SK-N-MC (cell line): ENCODE measurements at regions not wholly inside any gene's neighbourhood (a gene's known extent, or its start where the extent isn't known, plus 50 kb on each side); places are given as distances from the start of the nearest gene placed in this dataset.
"Not testable (repeated sequence)": the region's sequence is repeated elsewhere in the genome, so short reads cannot be mapped to it uniquely, and the experiment has no call there.

Source experiments
- DNase-seq: peaks from one replicate; pipeline ENCODE4 v3.0.0-alpha.2; 2011; ENCODE audit warnings: low read depth, low spot score
- H3K27ac ChIP-seq: fragments of 200-600 bp; sonication (generic); 2 replicates; pipeline ENCODE4 v1.5.1; 2016; ENCODE audit warnings: mixed run types
- H3K36me3 ChIP-seq: fragments of 200-600 bp; sonication (generic); 2 replicates; pipeline ENCODE4 v1.6.1; 2017; ENCODE audit warnings: antibody characterized with exemption, low read length, mixed read lengths; ENCODE audit not compliant: insufficient read depth
- H3K4me3 ChIP-seq: fragments of 200-600 bp; sonication (generic); 2 replicates; pipeline ENCODE4 v1.5.1; 2016
- H3K9ac ChIP-seq: fragments of 200-600 bp; sonication (generic); 2 replicates; pipeline ENCODE4 v1.8.0; 2017; ENCODE audit warnings: mixed run types, mixed read lengths; ENCODE audit not compliant: insufficient read length
- H3K9me3 ChIP-seq: fragments of 200-600 bp; sonication (generic); 2 replicates; pipeline ENCODE4 v1.6.1; 2017; ENCODE audit warnings: low read depth, mild to moderate bottlenecking, antibody characterized with exemption, low read length, moderate library complexity, mixed read lengths
- EZH2 ChIP-seq: fragments of 200-600 bp; sonication (generic); IDR thresholded peaks from one replicate; pipeline ENCODE4 v1.6.1; 2017; ENCODE audit warnings: antibody characterized with exemption
- FOXP2 ChIP-seq: optimal IDR thresholded peaks from 2 replicates; pipeline ENCODE3; 2011; ENCODE audit warnings: mild to moderate bottlenecking, moderate library complexity; ENCODE audit not compliant: insufficient read depth; ENCODE audit errors: extremely low read length, control extremely low read depth
- POLR2AphosphoS5 ChIP-seq: IDR thresholded peaks from 2 replicates; pipeline ENCODE4 v1.6.1; 2012; ENCODE audit warnings: mild to moderate bottlenecking, low read depth, low read length, borderline replicate concordance

DNA sequence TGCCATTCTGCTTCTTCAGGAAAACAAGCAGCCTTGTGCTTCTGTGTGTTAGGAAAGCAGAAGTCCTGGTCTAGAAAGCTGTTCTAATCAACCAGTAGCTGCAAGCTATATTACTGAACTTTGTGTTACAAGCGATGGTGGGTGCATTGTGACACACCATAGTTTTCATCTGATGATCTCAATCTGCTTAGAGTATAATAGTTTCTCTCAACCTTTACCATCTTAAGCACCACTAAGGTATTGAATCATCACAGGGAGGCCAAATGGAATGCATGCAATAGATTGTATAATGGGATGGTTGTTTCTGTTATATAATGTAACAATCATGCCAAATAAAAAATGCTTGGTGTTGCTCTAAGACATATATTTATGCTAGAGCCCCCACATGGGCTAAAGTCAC lies 771.7 kb downstream of the NOVA1 start:
- no peak for DNase-seq
- TF ChIP-seq POLR2AphosphoS5 (no peak), EZH2 (no peak), FOXP2 (no peak)
- H3K4me3 ChIP-seq = no peak overlapping the region
- H3K27ac ChIP-seq = no peak overlapping the region
- no peaks in the 10 kb centered on the region for H3K9me3 ChIP-seq
- H3K36me3 ChIP-seq = no peaks in the 10 kb centered on the region
- no peak overlapping the region for H3K9ac ChIP-seq

DNA sequence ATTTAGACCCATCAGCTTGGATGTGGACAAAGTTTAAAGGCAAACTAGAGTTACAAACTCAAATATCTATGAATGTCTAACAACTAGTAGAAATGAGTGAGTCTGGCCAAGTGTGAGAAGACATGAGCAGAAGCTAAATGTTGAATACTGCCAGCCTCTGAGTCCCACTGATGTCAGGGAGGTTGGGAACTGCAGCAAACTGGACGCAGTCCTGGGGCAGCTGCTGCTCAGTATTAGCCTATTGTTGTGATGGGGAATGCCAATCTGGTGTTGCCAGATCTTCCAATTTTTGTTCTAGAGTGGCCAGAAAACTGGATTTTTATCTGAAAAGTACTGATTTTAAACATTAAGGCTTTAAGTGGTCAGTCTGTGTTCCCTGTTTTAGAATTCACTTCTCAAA lies 770.4 kb upstream of the STXBP6 start:
- no peak for DNase-seq
- Histone ChIP-seq H3K9ac (no peak overlapping the region), H3K9me3 (no peaks in the 10 kb centered on the region), H3K4me3 (no peak overlapping the region), H3K36me3 (no peaks in the 10 kb centered on the region), H3K27ac (no peak overlapping the region)
- TF ChIP-seq FOXP2 = no peak
- no peak for TF ChIP-seq POLR2AphosphoS5
- no peak for TF ChIP-seq EZH2

DNA sequence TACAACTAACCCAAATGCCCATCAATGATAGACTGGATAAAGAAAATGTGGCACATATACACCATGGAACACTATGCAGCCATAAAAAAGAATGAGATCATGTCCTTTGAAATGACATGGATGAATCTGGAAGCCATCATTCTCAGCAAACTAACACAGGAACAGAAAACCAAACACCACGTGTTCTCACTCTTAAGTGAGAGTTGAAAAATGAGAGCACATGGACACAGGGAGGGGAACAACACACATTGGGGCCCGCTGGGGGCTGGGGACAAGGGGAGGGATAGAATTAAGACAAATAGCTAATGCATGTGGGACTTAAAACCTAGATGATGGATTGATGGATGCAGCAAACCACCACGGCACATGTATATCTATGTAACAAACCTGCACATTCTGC lies 764.7 kb upstream of the STXBP6 start:
- H3K27ac ChIP-seq, H3K9me3 ChIP-seq, H3K9ac ChIP-seq, DNase-seq, H3K36me3 ChIP-seq, H3K4me3 ChIP-seq: not testable (repeated sequence)

DNA sequence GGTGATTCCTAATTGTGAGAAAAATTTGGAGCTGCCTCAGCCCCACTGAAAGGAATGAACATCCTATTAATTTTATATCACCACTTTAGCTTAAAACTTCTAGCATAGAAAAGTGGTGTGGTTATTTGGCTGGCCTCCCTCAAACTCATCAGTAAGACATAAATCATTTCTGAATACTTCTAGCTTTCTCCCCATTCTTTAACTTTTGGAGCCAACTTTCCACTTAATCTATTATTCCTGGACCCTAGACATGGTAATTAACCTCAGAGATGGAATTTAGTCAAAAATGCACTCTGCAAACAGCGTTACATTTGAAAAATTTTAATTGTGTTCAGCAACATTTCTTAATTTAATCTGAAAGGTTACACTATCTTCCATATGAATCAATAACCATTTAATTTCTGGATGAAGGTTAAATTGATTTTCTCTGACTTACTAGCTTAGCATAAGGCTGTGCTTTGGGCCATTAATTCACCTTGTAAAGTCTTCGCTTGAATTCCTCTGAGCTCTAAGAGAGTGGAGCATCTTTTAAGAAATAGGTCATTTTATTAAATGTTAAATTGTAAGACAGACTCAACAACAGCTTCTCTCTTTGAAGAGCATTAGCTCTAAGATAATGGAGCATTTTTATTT lies 753.6 kb upstream of the STXBP6 start:
- Histone ChIP-seq H3K9me3 (no peaks in the 10 kb centered on the region), H3K9ac (no peak overlapping the region), H3K4me3 (no peak overlapping the region), H3K36me3 (no peaks in the 10 kb centered on the region), H3K27ac (no peak overlapping the region)
- TF ChIP-seq EZH2 (no peak), POLR2AphosphoS5 (no peak), FOXP2 (no peak)
- no peak for DNase-seq

DNA sequence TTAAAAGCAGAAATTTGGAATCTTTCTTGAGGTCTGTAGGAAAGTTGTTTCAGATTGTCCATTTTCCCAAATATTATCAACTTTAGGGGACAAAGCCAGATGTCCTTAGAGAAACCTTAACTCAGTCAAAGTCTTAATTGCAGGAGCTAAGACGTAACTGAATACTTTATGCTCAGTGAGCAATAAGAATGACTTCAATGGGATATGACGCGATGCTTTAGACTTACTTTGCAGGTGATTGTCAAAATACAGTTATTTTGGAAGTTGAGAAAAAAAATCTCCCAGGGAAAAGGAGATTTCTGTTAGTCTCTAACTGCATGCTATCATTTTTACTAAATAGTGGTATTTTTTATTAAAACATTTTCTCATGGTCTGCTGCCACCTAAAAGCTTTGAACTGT lies 750.9 kb upstream of the STXBP6 start:
- no peak overlapping the region for H3K9ac ChIP-seq
- no peak for DNase-seq
- no peak overlapping the region for H3K27ac ChIP-seq
- H3K4me3 ChIP-seq = no peak overlapping the region
- H3K9me3 ChIP-seq = no peaks in the 10 kb centered on the region
- H3K36me3 ChIP-seq = no peaks in the 10 kb centered on the region
- no peak for TF ChIP-seq EZH2
- TF ChIP-seq FOXP2 = no peak
- TF ChIP-seq POLR2AphosphoS5 = no peak

DNA sequence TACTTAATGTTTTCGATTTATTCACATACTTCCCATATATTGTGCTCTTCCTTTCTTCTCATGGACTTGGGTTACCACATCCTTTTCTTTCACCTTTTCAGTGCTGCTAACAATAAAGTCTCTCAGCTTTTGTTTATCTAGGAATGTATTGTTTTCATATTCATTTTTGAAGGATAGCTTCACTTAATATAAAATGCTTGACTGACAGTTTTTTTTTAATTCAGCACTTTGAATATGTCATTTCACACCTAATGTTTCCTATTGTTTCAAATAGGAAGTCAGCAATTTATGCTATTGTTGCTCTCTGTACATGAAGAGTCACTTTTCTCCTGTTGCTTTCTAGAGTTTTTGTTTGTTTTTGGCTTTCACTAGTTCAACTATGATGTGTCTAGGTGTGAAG lies 738.3 kb upstream of the STXBP6 start:
- Histone ChIP-seq H3K9ac (no peak overlapping the region), H3K4me3 (no peak overlapping the region), H3K27ac (no peak overlapping the region), H3K36me3 (no peaks in the 10 kb centered on the region), H3K9me3 (no peaks in the 10 kb centered on the region)
- no peak for DNase-seq
- TF ChIP-seq EZH2 (no peak), POLR2AphosphoS5 (no peak), FOXP2 (no peak)

DNA sequence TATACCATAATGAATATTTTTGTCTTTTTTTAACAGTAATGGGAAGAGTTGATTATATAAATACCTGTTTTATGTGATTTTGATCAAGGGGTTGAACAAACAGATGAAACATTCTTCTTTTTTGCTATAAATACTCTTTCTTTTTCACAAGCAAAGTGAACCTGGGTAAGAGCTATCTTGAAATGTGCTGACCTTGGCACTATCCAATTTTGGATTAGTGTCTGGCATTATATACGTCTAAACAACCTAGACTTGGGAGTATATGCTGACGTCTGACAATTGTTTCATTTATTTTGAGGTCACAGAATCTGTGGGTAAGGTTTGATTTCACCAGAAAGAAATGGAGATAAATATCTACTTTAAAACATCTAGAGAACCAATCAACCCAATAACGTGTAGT lies 716.0 kb upstream of the STXBP6 start:
- Histone ChIP-seq H3K9ac (no peak overlapping the region), H3K4me3 (no peak overlapping the region), H3K27ac (no peak overlapping the region), H3K9me3 (no peaks in the 10 kb centered on the region), H3K36me3 (no peaks in the 10 kb centered on the region)
- no peak for TF ChIP-seq POLR2AphosphoS5
- TF ChIP-seq EZH2 = no peak
- TF ChIP-seq FOXP2 = no peak
- DNase-seq = no peak

DNA sequence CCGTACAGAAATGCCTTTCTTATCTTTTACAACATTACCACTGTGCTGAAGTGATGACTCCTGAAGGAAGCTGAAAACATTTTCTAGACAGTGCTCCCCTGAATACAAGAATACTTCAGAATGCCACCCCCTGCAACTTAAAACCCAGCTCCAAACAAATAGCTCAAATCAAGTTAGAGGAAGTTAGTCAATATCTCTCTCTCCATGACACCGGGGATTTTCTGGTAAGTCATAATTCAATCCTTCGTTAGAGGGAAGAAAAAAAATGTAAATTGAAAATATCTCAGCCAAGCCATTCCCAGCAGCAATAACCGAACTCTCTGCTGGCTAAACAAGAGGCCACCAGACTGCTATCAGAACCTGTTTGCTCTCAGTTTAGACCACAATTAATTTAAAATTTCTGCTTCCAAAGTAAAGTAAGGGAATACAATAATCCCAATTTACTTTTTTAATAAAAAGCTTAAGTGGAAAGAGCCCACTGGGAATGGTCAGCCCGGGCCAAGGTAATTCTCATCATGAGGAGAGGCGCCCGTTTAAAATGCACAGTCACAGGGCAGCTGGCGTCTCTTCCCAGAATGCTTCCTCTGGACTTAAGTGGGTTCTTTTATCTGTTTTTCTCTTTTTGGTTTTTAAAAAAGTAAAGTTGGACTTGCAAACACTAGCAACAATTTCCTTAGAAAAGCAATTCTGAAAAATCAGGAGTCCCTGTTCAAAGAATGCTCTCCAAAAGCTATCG lies 710.1 kb upstream of the STXBP6 start:
- Histone ChIP-seq H3K9ac (no peak overlapping the region), H3K9me3 (no peaks in the 10 kb centered on the region), H3K27ac (no peak overlapping the region), H3K4me3 (no peak overlapping the region), H3K36me3 (no peaks in the 10 kb centered on the region)
- no peak for TF ChIP-seq POLR2AphosphoS5
- DNase-seq = no peak

DNA sequence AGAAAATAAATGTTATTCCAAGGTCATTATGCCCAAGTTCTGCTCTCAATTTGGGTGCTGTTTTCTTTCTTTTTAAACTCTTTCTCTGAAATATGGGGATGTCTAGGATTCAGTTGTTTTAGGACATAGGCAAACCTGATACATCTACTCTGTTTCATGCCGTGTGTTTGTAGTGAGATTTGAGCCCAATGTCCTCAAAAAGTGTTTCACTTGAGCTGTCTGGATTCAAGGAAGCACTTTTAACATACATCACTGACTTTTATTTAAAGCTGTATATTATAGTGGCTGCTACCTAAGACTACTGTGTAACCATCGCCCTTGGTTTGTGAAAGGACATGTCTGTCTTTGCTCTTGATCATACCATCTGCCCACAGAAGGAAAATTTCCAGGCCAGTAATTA lies 709.3 kb upstream of the STXBP6 start:
- Histone ChIP-seq H3K9me3 (no peaks in the 10 kb centered on the region), H3K4me3 (no peak overlapping the region), H3K9ac (no peak overlapping the region), H3K27ac (no peak overlapping the region), H3K36me3 (no peaks in the 10 kb centered on the region)
- TF ChIP-seq FOXP2 (no peak), EZH2 (no peak), POLR2AphosphoS5 (no peak)
- no peak for DNase-seq

DNA sequence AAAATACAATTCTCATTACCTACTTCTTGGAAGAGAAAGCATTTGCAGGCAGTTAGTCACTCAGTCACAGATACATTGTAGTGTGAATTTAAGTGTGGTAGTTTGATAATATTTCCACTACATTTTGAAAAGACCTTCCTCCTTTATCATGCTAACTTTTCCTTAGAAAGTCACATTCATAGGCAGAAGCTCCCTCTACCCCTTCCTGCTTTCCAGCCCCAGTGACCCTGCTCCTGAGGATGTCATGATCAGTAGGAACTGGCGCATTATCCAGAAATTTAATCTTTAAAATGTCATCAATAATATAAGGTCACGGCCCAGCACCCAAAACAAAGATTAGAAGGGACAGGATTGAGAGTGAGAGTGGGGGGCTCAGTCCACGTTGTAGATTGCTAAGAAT lies 707.4 kb upstream of the STXBP6 start:
- Histone ChIP-seq H3K36me3 (no peaks in the 10 kb centered on the region), H3K27ac (no peak overlapping the region), H3K4me3 (no peak overlapping the region), H3K9me3 (no peaks in the 10 kb centered on the region), H3K9ac (no peak overlapping the region)
- TF ChIP-seq POLR2AphosphoS5 = no peak
- no peak for TF ChIP-seq FOXP2
- TF ChIP-seq EZH2 = no peak
- no peak for DNase-seq
